ENCODE measurements at regions not wholly inside any gene's neighbourhood (a gene's known extent, or its start where the extent isn't known, plus 50 kb on each side); places are given as distances from the start of the nearest gene placed in this dataset.
"Not testable (repeated sequence)": the region's sequence is repeated elsewhere in the genome, so short reads cannot be mapped to it uniquely, and the experiment has no call there.

GRCh38 chr9:80797831-80798688, 891.3 kb downstream of the TLE1 start:
- peak; percentile 95 for DNase-seq

DNA sequence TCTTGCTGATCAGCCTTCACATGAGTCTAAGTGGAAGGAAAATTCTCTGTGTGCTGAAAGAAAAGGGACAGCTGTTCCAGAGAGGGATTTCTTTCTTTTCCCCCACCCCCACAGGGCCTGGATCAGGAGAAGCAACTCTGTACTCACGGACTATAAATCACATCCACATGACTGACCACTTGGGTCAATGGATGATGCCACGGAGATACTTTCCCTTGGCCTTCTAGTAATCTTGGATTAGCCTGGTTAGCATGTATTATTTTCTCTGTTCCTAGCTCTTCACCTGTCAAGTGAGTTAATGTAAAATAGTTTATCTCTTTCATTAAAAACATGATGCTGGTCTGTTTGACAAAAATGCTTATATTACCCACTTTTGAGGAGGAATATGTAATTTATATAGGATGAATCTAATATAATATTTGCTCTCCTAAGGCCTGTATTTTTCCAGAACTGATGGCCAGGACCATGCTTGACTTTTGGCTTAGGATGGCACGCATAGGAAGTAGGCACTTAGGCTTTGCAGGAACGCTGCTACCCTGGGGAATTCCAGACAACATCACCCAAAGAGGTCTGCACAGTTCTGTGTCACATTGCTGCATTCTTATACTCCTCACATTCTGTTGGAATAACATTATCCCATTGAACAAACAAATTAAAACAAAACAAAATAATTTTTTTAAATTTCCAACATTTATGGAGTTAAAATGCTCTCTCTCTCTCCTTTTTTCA, 892.1 kb downstream of the TLE1 start:
- peak; percentile 87 for DNase-seq

GRCh38 chr9:80796632-80797031, 892.7 kb downstream of the TLE1 start:
- DNase-seq: no peak

DNA sequence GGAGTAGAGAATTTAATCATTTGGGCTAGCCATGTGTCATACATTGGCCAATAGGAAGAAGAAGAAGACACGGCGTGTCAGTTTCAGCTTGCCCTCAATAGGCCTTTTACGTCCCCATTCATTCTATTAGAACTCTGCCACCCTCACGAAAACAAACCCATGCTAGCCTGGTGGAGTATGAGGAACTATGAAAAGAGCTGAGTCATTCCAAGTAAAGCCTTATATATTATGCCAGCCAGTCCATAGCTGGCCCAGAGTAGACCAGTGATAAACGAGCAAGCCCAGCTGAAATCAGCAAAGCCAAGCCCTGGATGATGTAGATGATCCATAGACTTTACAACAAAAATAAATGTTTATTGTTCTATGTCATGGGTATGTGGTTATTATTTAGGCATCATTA, 895.1 kb downstream of the TLE1 start:
- DNase-seq: no peak

DNA sequence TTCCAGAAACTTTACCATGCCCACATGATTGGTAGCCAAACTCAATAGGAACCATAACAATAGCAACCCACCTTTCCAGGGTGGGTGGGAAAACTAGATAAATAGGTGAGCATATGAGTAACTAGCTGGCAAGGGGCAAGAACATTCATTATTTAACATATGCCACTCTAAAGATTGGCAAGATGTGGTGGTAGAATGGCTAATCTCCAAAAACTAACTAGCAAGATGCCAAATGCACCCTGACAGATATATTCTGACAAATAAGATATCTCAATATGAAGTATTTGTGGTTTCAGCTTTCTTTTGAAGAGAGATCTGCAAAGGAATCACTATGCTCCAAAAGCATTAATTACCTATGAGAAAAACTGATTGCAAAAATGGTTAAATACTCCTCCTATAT, 895.6 kb downstream of the TLE1 start:
- no peak for DNase-seq

GRCh38 chr9:80792726-80793125, 896.6 kb downstream of the TLE1 start:
- no peak for DNase-seq

- DNase-seq: no peak
Measured at GRCh38 chr9:80791836-80792235, 897.5 kb downstream of the TLE1 start.

GRCh38 chr9:80790764-80791163, 898.6 kb downstream of the TLE1 start:
- DNase-seq: no peak

GRCh38 chr9:80789831-80790230, 899.5 kb downstream of the TLE1 start:
- DNase-seq: no peak

DNA sequence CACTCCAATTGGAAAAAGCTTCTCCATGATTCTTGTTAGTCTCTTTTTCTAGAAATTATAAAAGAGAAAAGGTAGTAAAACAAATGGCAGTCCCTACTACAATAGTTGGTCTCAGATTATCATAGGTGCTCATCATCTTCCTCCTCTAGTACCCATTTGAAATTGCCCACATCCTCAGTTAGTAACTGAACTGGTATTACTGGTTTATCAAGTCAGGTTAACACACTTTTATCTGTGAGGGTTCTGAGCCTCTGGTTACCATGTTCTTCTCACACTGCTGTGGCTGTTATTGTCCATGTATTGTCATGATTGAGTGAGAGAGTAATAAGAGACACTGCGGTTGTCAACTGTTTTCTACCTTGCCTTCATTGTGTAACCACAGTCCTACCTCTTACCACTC, 901.7 kb downstream of the TLE1 start:
- DNase-seq: no peak

GRCh38 chr9:80784647-80785046, 904.7 kb downstream of the TLE1 start:
- DNase-seq: no peak

GRCh38 chr9:80775971-80776370, 913.4 kb downstream of the TLE1 start:
- no peak for DNase-seq

DNA sequence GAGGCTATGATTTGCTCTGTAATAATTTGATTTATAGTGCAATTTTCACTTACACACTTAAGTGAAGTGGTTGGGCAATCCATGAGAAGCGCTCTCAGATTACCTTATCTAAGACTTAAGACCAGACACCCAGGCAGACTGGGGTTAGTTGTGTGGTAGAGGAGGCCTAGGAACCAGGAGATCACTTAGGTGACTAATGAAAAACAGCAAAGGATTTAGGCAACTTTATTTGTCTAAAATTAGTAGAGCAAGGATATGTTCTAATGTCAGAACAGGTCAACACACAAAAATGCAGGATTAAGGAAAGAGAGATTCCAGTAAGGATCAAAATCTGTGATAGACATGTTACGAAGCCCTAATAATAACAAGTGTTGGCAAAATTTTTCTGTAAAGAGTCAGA, 913.8 kb downstream of the TLE1 start:
- no peak for DNase-seq

GRCh38 chr9:80771555-80772347, 917.6 kb downstream of the TLE1 start:
- no peak for DNase-seq

GRCh38 chr9:80763536-80763935, 925.8 kb downstream of the TLE1 start:
- no peak for DNase-seq

GRCh38 chr9:80755586-80755985, 933.8 kb downstream of the TLE1 start:
- DNase-seq: no peak

DNA sequence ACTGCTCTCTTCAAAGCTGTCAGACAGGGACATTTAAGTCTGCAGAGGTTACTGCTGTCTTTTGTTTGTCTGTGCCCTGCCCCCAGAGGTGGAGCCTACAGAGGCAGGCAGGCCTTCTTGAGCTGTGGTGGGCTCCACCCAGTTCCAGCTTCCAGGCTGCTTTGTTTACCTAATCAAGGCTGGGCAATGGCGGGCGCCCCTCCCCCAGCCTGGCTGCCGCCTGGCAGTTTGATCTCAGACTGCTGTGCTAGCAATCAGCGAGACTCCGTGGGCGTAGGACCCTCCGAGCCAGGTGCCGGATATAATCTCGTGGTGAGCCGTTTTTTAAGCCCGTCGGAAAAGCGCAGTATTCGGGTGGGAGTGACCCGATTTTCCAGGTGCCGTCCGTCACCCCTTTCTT, 942.3 kb downstream of the TLE1 start:
- DNase-seq: not testable (repeated sequence)

DNA sequence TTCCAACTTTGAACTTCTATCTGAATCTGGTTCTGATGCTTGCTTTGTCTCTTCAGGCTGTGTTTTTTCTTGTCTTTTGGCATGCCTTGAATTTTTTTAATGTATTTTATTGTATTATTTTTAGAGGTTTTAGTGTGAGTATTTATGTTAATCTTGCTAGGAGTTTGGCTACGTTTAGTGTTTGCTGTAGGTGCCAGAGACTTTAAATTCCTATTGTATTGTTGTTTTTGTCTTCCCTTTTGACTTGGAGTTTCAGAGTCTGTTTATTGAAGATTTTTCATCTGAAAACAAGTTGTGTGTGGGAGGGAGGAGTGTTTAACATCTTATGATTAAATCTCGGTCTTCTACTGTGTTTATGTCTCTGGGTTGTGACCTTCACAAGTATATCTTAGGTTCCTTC, 956.8 kb downstream of the TLE1 start:
- DNase-seq: no peak

DNA sequence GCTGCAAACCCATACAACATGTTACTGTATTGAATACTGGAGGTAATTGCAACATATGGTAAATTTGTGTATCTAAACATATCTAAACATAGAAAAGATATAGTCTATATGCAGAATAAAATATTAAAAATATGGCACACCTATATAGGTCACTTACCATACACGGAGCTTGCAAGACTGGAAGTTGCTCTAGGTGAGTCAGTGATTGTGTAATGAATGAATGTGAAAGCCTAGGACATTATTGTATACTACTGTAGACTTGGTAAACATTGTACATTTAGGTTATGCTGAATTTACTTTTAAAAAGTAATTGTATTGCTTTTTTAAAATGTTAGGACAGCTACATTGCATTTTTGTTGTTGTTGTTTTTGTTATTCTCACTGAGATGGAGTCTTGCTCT, 968.8 kb downstream of the TLE1 start:
- DNase-seq: no peak

GRCh38 chr9:80707120-80707519, 982.2 kb downstream of the TLE1 start:
- DNase-seq: no peak

DNA sequence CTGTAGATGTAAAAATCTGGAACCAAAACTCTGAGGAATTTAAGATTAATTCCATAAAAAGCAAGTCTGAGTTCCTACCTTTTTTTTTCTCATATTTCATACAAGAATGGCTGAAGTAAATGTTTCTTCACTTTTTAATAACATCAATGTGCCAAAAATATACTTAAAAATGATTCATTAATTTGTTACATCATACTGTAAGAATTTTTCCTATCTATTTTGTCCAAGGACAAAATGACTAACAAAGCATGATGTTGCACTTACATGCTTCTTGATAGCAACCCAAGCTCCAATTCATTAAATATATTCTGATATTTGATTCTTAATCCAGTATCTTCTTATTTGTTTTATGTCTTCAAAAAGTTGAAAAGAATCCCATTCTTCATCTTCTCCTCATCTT, 988.3 kb downstream of the TLE1 start:
- no peak for DNase-seq

GRCh38 chr9:80699511-80699998, 989.8 kb downstream of the TLE1 start:
- DNase-seq: peak; percentile 66

- DNase-seq: peak; percentile 38
Measured at GRCh38 chr9:80698725-80699410, 990.5 kb downstream of the TLE1 start.
